ENCODE measurements at regions not wholly inside any gene's neighbourhood (a gene's known extent, or its start where the extent isn't known, plus 50 kb on each side); places are given as distances from the start of the nearest gene placed in this dataset.

- no peak for TF ChIP-seq KLF16 (tag by site-specific recombination; IDR thresholded peaks at IDR 0.05)
- no peak for TF ChIP-seq ZNF561 (tag by site-specific recombination; IDR thresholded peaks at IDR 0.05; ENCODE audit: borderline replicate concordance)
- no peak for TF ChIP-seq IKZF3 (tag by site-specific recombination; IDR thresholded peaks at IDR 0.05)
- TF ChIP-seq MYNN (tag by site-specific recombination; IDR thresholded peaks at IDR 0.05; ENCODE audit: borderline replicate concordance), result no peak
- TF ChIP-seq, protein P1, sequence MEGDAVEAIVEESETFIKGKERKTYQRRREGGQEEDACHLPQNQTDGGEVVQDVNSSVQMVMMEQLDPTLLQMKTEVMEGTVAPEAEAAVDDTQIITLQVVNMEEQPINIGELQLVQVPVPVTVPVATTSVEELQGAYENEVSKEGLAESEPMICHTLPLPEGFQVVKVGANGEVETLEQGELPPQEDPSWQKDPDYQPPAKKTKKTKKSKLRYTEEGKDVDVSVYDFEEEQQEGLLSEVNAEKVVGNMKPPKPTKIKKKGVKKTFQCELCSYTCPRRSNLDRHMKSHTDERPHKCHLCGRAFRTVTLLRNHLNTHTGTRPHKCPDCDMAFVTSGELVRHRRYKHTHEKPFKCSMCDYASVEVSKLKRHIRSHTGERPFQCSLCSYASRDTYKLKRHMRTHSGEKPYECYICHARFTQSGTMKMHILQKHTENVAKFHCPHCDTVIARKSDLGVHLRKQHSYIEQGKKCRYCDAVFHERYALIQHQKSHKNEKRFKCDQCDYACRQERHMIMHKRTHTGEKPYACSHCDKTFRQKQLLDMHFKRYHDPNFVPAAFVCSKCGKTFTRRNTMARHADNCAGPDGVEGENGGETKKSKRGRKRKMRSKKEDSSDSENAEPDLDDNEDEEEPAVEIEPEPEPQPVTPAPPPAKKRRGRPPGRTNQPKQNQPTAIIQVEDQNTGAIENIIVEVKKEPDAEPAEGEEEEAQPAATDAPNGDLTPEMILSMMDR (tag by site-specific recombination; IDR thresholded peaks at IDR 0.05), result no peak
- no peak for TF ChIP-seq ZNF560 (tag by site-specific recombination; IDR thresholded peaks at IDR 0.05; ENCODE audit: borderline replicate concordance)
- no peak for TF ChIP-seq ZNF133 (tag by site-specific recombination; IDR thresholded peaks at IDR 0.05)
- TF ChIP-seq ZNF473 (tag by site-specific recombination; IDR thresholded peaks at IDR 0.05), result no peak
- TF ChIP-seq ZNF580 (tag by site-specific recombination; IDR thresholded peaks at IDR 0.05), result no peak
These were observed 426.1 kb downstream of the DSC3 start for GRCh38 chr18:30616414-30616813.
